Activated CD4-positive, alpha-beta memory T cell treated with anti-CD3 and anti-CD28 coated beads for 36 hours (primary cell): ENCODE measurements at regions not wholly inside any gene's neighbourhood (a gene's known extent, or its start where the extent isn't known, plus 50 kb on each side); places are given as distances from the start of the nearest gene placed in this dataset.

Source experiments
- CTCF ChIA-PET: fragments of 350-600 bp; sonication (Branson Sonifier 250); formaldehyde crosslinking; loops from one replicate; lab custom pipeline; 2021; ENCODE audit warnings: antibody characterized with exemption, inconsistent platforms; lab: Charles Lee
- POLR2A ChIA-PET: fragments of 350-600 bp; sonication (Branson Sonifier 250); formaldehyde crosslinking; loops from one replicate; lab custom pipeline; 2021; ENCODE audit warnings: antibody characterized with exemption; lab: Charles Lee
- DNase-seq: peaks from one replicate; pipeline ENCODE4 v3.0.0-alpha.2; 2020
- H3K27ac Mint-ChIP-seq: one replicate; pipeline ENCODE4 v1.8.0; 2021; ENCODE audit warnings: mixed read lengths
- H3K27me3 Mint-ChIP-seq: one replicate; pipeline ENCODE4 v1.8.0; 2021; ENCODE audit warnings: mixed read lengths
- H3K36me3 Mint-ChIP-seq: one replicate; pipeline ENCODE4 v1.8.0; 2021; ENCODE audit warnings: mixed read lengths
- H3K4me1 Mint-ChIP-seq: one replicate; pipeline ENCODE4 v1.8.0; 2021; ENCODE audit warnings: low read depth, mixed read lengths
- H3K4me3 Mint-ChIP-seq: one replicate; pipeline ENCODE4 v1.8.0; 2021; ENCODE audit warnings: mild to moderate bottlenecking, mixed read lengths
- H3K9me3 Mint-ChIP-seq: one replicate; pipeline ENCODE4 v1.8.0; 2021; ENCODE audit warnings: mixed read lengths
- intact Hi-C: fragments of 100-400 bp; cut with micrococcal nuclease; formaldehyde crosslinking; loops from one replicate; pipeline ENCODE4 v1.15.1; 2023

- H3K27ac Mint-ChIP-seq = no peak overlapping the region
- no peaks in the 10 kb centered on the region for H3K36me3 Mint-ChIP-seq
- no peaks in the 10 kb centered on the region for H3K4me1 Mint-ChIP-seq
- CTCF ChIA-PET = no interaction called here
- H3K9me3 Mint-ChIP-seq = peaks cover 7% of the 10 kb centered on the region
- intact Hi-C loops = no loop called here
- no peak for DNase-seq
- POLR2A ChIA-PET = no interaction called here
- no peaks in the 10 kb centered on the region for H3K27me3 Mint-ChIP-seq
- no peak overlapping the region for H3K4me3 Mint-ChIP-seq
Observed at GRCh38 chrX:139287155-139287924, 243.2 kb upstream of the F9 start.

DNA sequence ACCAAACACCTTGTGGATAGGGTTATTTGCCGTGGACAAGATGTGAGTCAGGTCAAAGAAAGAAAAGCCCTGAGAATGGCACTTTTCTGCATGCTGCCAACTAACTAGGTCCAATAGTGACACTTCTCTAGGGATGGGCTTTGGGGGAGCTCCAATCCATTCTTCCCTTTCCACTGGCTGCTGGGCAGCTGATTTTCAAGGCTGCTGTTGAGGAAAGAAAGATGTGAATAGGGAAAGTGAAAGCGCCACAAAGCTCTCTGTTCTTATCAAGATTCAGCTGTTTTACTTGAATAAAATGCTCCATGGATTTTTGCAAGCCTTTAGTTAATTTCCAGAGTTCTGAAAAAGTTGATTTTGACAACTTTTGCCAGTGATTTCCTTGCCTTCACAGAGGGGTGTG is 244.2 kb upstream of the F9 start:
- intact Hi-C loops = no loop called here
- Mint-ChIP-seq H3K4me3 (no peak overlapping the region), H3K4me1 (no peaks in the 10 kb centered on the region), H3K27ac (no peak overlapping the region), H3K27me3 (no peaks in the 10 kb centered on the region), H3K36me3 (no peaks in the 10 kb centered on the region), H3K9me3 (peaks cover 7% of the 10 kb centered on the region)
- CTCF ChIA-PET = no interaction called here
- POLR2A ChIA-PET = no interaction called here
- DNase-seq = no peak

- intact Hi-C loops = no loop called here
- H3K27ac Mint-ChIP-seq = no peak overlapping the region
- H3K4me3 Mint-ChIP-seq = no peak overlapping the region
- no peaks in the 10 kb centered on the region for H3K4me1 Mint-ChIP-seq
- CTCF ChIA-PET = no interaction called here
- H3K27me3 Mint-ChIP-seq = no peaks in the 10 kb centered on the region
- no peak for DNase-seq
- H3K36me3 Mint-ChIP-seq = no peaks in the 10 kb centered on the region
- POLR2A ChIA-PET = no interaction called here
- H3K9me3 Mint-ChIP-seq = no peaks in the 10 kb centered on the region
Observed at GRCh38 chrX:139267851-139268250, 262.7 kb upstream of the F9 start.

DNA sequence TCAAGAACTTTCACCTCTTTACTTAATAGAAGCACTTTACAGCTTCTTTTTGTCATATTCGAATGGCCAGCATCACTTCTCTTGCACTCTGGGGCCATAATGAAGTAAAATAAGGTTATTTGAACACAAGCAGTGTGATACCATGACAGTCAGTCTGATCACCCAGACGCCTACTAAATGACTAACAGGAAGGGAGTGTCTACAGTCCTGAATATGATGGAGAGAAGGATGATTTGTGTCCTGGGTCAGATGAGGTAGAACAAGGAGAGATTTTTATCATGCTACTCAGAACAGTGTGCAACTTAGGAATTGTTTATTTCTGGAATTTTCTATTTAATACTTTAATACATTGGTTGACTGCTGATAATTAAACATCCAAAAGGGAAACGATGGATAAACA is 284.2 kb upstream of the F9 start:
- Mint-ChIP-seq H3K27me3 (no peaks in the 10 kb centered on the region), H3K4me1 (no peaks in the 10 kb centered on the region), H3K9me3 (peaks cover 4% of the 10 kb centered on the region), H3K4me3 (no peak overlapping the region), H3K36me3 (no peaks in the 10 kb centered on the region), H3K27ac (no peak overlapping the region)
- ChIA-PET POLR2A (no interaction called here), CTCF (no interaction called here)
- no peak for DNase-seq
- intact Hi-C loops = no loop called here

DNA sequence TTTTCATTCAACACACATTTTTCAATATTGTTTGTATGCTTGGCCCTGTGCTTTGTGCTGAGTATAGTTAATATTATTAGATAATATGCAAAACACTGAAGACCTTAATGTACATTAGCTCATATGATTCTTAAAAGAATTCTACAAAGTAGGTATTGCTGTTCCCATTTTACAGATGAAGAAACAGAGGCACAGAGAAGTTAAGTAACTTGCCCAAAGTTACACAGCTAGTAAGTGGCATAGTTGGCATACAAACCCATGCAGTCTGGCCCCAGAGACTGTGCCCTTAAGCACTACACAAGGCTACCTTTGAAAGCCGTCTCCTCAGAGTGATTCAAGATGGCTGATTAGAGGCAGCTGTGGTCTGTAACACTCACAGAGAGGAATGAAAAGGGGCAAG is 293.4 kb upstream of the F9 start:
- ChIA-PET CTCF (no interaction called here), POLR2A (no interaction called here)
- Mint-ChIP-seq H3K27ac (no peak overlapping the region), H3K9me3 (no peaks in the 10 kb centered on the region), H3K4me3 (no peak overlapping the region), H3K36me3 (no peaks in the 10 kb centered on the region), H3K4me1 (no peaks in the 10 kb centered on the region), H3K27me3 (no peaks in the 10 kb centered on the region)
- intact Hi-C loops = no loop called here
- no peak for DNase-seq

DNA sequence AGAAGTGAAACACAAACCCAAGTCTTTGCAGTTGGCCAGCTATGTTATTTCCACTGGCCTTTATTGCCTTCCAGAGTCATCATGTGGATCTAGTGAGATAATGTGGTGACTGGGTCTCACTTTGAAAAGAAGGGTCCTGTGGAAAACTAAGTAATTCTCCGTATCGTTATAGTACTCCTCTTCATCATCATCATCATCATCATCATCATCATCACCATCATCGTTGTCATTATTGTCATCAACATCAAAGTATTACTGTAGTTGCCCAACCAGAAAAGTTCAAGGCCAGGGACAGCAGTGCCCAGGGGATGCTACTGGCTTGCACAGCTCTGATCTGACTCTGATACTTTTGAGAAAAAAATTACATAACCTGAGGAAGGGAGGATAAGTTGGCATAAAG is 295.6 kb upstream of the F9 start:
- no peak overlapping the region for H3K4me3 Mint-ChIP-seq
- CTCF ChIA-PET = no interaction called here
- no peak for DNase-seq
- no peaks in the 10 kb centered on the region for H3K4me1 Mint-ChIP-seq
- H3K9me3 Mint-ChIP-seq = no peaks in the 10 kb centered on the region
- no peak overlapping the region for H3K27ac Mint-ChIP-seq
- H3K27me3 Mint-ChIP-seq = no peaks in the 10 kb centered on the region
- POLR2A ChIA-PET = no interaction called here
- no peaks in the 10 kb centered on the region for H3K36me3 Mint-ChIP-seq
- intact Hi-C loops = no loop called here

- CTCF ChIA-PET = no interaction called here
- POLR2A ChIA-PET = no interaction called here
- H3K36me3 Mint-ChIP-seq = no peaks in the 10 kb centered on the region
- intact Hi-C loops = no loop called here
- no peak for DNase-seq
- H3K4me3 Mint-ChIP-seq = no peak overlapping the region
- H3K27ac Mint-ChIP-seq = no peak overlapping the region
- no peaks in the 10 kb centered on the region for H3K27me3 Mint-ChIP-seq
- no peaks in the 10 kb centered on the region for H3K4me1 Mint-ChIP-seq
- H3K9me3 Mint-ChIP-seq = no peaks in the 10 kb centered on the region
Observed at GRCh38 chrX:139224953-139225665, 305.4 kb upstream of the F9 start.

GRCh38 chrX:139222511-139223200 is 307.9 kb upstream of the F9 start:
- DNase-seq = no peak
- ChIA-PET POLR2A (no interaction called here), CTCF (no interaction called here)
- Mint-ChIP-seq H3K4me1 (no peaks in the 10 kb centered on the region), H3K27ac (no peak overlapping the region), H3K9me3 (no peaks in the 10 kb centered on the region), H3K27me3 (no peaks in the 10 kb centered on the region), H3K36me3 (no peaks in the 10 kb centered on the region), H3K4me3 (no peak overlapping the region)
- intact Hi-C loops = no loop called here

DNA sequence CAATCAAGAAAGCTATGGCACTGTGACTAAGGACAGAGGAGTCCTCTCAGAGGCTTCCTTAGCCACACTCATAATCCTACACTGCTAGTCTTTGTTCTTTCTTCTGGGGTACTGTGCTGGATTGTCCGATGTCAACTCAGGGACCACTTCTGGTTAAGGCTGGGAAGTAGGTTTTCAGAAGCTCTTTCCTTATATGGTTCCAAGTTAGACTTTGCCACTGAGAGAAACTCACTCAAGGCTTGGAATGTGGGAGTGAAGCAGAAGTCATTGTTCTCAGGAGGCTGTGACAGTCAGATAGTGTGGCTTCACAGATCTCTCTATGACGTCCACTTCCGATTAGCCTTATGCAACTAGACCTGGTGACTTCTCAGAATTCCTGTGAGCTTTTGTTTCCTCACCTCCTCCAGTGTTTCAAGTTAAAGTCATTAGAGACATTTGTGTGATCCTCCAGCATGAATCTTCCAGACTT is 317.3 kb upstream of the F9 start:
- H3K9me3 Mint-ChIP-seq = no peaks in the 10 kb centered on the region
- no peaks in the 10 kb centered on the region for H3K36me3 Mint-ChIP-seq
- DNase-seq = no peak
- H3K4me3 Mint-ChIP-seq = no peak overlapping the region
- POLR2A ChIA-PET = no interaction called here
- peaks cover 3% of the 10 kb centered on the region for H3K27me3 Mint-ChIP-seq
- intact Hi-C loops = no loop called here
- no peak overlapping the region for H3K27ac Mint-ChIP-seq
- H3K4me1 Mint-ChIP-seq = no peaks in the 10 kb centered on the region
- CTCF ChIA-PET = no interaction called here

DNA sequence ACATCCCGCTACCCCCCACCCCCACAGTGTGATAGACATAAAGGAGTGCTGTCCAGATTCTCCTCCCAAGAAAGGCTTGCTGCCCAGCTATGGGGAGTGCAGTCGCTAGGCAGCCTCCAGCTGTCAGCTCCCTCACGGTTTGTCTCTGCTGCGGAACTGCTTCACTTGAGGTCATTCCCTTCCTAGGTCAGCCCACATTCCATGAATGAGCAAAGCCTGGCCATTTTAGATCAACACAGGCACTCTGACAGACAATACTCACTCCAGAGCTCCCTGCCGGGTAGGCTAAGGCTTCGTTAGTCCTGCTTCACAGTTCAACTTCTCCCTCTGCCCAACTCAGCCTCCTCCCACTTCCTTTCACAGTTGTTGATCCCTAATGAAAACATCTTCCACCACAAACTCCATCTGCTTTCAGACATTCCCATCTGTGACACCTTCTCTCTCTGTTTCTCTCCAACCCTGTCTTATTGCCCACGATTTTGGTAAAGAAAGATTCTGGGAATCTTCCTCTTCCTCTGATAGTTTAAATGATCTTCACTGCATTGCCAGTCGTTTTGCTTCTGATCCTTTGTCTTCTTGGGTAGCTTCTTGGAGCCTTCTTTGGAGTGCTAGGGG is 318.9 kb upstream of the F9 start:
- intact Hi-C loops = no loop called here
- H3K27me3 Mint-ChIP-seq = peaks cover 6% of the 10 kb centered on the region
- no peaks in the 10 kb centered on the region for H3K4me1 Mint-ChIP-seq
- no peaks in the 10 kb centered on the region for H3K36me3 Mint-ChIP-seq
- DNase-seq = no peak
- ChIA-PET POLR2A (no interaction called here), CTCF (no interaction called here)
- H3K4me3 Mint-ChIP-seq = no peak overlapping the region
- H3K27ac Mint-ChIP-seq = no peak overlapping the region
- no peaks in the 10 kb centered on the region for H3K9me3 Mint-ChIP-seq

DNA sequence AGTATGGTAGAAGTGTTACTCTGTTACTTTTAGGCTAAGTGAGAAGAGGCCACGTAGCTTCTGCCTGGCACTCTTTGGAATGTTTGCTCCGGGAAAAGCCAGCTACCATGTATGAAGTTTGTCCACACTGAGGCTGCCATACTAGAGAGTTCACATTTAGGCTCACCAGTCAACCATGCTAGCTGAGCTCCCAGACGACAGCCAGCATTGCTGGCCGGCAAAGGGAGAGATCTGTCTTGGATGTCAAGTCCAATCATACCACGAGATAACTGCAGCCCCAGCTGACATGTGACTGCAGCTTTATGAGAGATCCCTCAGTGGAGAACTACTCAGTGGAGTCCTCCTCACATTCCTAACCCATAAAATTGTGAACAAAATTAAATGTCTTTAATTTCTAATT is 321.2 kb upstream of the F9 start:
- POLR2A ChIA-PET = no interaction called here
- no peak for DNase-seq
- H3K27me3 Mint-ChIP-seq = peaks cover 11% of the 10 kb centered on the region
- intact Hi-C loops = no loop called here
- no peaks in the 10 kb centered on the region for H3K4me1 Mint-ChIP-seq
- H3K36me3 Mint-ChIP-seq = no peaks in the 10 kb centered on the region
- H3K9me3 Mint-ChIP-seq = no peaks in the 10 kb centered on the region
- no peak overlapping the region for H3K27ac Mint-ChIP-seq
- CTCF ChIA-PET = no interaction called here
- H3K4me3 Mint-ChIP-seq = no peak overlapping the region

DNA sequence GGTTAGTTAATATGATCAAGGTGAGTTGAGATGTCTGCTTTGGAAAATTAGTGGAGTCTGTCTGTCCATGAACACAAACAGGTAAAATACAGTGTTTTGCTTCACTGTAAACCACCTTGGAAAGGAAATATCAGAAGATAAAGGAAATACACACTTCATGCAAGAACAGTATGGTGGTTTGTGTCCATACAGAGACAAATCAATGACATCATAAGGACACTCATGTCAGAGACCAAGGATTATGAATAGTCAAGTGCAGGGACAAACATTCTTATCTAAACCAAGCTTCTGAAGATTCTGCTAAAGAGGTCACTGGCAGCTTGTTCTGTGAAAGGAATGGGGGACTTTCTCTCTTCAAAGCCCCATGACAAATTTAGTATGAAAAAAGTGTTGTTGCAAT is 322.9 kb upstream of the F9 start:
- ChIA-PET POLR2A (no interaction called here), CTCF (no interaction called here)
- peaks cover 2% of the 10 kb centered on the region for H3K4me1 Mint-ChIP-seq
- DNase-seq = no peak
- H3K9me3 Mint-ChIP-seq = no peaks in the 10 kb centered on the region
- peaks cover 14% of the 10 kb centered on the region for H3K27me3 Mint-ChIP-seq
- no peak overlapping the region for H3K27ac Mint-ChIP-seq
- no peaks in the 10 kb centered on the region for H3K36me3 Mint-ChIP-seq
- intact Hi-C loops = no loop called here
- no peak overlapping the region for H3K4me3 Mint-ChIP-seq
